T-helper 2 cell (primary cell): ENCODE measurements at regions not wholly inside any gene's neighbourhood (a gene's known extent, or its start where the extent isn't known, plus 50 kb on each side); places are given as distances from the start of the nearest gene placed in this dataset.
"Not testable (repeated sequence)": the region's sequence is repeated elsewhere in the genome, so short reads cannot be mapped to it uniquely, and the experiment has no call there.

Experiments used
- DNase-seq, 5 experiments: peaks; one replicate each; pipeline versions ENCODE4 v3.0.0 to v3.0.0-alpha.2; 2012 to 2022

- no peak for DNase-seq
Observed at GRCh38 chr21:35386491-35387079, 337.5 kb upstream of the RUNX1 start.

DNA sequence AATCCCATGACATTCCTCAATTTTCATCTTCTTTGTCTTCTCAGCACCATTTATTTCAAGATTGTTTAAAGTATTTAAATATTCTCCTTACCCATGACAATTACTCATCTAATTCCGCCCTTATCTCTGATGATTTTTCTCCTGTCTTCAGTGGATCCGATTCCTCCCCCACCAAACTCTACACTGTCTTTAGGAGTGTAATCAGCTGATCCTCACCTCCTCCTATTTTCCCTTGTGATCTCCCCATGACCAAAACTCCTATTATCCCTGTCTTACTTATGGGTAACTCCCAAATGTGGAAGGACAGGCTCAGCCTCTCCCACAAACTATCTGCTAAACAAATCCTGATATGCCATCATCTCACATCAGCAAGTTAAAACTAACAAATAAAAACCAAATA, 335.3 kb upstream of the RUNX1 start:
- DNase-seq = no peak

- no peak for DNase-seq
Observed at GRCh38 chr21:35382696-35383095, 333.6 kb upstream of the RUNX1 start.

GRCh38 chr21:35381743-35382310, 332.7 kb upstream of the RUNX1 start:
- no peak for DNase-seq

DNA sequence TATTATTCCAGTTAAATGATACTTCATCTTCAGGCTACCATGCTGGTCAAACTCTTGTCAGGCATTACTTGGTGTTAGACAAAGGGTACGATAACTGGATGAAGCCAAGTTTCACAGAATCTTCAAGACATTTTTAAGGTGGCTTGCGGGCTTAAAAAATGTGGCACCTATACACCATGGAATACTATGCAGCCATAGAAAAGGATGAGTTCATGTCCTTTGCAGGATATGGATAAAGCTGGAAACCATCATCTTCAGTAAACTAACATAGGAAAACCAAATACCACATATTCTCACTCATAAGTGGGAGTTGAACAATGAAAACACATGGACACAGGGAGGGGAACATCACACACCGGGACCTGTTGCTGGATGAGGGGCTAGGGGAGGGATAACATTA, 331.2 kb upstream of the RUNX1 start:
- not testable (repeated sequence) for DNase-seq

GRCh38 chr21:35378881-35379280, 329.8 kb upstream of the RUNX1 start:
- no peak for DNase-seq

GRCh38 chr21:35377505-35378090, 328.5 kb upstream of the RUNX1 start:
- no peak for DNase-seq

DNA sequence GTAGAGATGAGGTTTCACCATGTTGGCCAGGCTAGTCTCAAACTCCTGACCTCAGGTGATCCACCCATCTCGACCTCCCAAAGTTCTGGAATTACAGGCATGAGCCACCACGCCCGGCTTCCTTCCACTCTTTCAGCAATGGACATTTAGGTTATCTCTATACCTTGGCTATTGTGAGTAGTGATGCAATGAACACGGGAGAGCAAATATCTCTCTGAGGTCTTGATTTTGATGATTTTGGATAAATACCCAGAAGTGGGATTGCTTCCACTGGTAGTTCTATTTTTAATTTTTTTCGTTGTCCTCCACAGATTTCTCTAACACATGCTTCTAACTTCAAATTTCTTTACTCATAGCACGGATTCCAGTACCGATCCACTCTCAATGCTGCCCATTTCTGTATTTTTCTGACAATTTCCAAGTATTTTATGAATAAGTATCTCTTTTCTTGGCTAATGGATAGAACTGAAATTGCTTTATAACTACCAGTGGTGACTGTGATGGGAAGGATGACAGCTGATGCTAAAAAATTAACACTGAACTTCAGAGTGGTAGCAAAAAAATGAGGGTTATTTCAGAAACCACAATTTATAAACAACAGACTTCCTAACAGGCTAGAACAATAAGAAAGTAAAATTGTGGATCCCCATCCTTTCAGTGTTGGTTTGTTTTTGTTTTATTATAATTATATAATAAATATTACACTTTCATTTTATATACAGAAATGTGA, 327.5 kb upstream of the RUNX1 start:
- no peak for DNase-seq

- no peak for DNase-seq
Observed at GRCh38 chr21:35375115-35375514, 326.0 kb upstream of the RUNX1 start.

GRCh38 chr21:35373998-35374397, 324.9 kb upstream of the RUNX1 start:
- no peak for DNase-seq

- no peak for DNase-seq
Observed at GRCh38 chr21:35372201-35372600, 323.1 kb upstream of the RUNX1 start.

DNA sequence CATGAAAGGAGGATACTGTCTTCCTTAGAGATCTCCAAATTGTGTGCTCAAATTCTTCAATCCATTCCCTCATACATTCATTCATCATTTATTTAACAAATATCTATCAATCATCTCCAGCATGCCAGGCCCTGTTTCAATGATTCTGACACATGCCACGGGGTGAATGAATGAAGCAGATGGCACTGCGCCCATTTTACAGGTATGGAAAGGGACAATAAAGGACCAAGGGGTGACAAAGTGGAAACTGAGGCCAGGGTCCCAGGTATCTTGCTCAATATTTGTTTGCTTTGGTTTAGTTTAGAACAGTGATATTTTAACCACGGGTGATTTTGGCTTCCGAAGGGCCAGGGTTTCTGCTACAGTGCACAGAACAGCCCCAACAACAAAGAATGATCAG, 321.6 kb upstream of the RUNX1 start:
- no peak for DNase-seq

DNA sequence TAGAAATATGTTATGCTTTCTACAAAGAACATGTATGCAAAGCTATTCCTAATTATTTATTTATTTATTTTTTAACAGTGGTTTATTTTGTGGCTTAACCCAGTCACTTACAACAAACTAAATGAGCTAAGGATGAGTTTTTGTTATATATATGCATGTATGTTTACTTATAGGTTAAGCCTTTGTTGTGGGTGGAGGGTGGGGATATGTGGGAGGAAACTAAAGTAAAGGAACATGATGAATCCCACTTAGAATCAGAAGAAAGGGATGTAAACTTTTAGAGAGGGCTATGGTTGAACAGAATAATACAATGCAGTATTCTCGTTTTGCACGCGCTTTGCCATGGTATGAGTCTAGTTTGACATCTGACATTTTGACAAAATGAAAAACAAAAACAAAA, 321.0 kb upstream of the RUNX1 start:
- no peak for DNase-seq

GRCh38 chr21:35368326-35368725, 319.2 kb upstream of the RUNX1 start:
- no peak for DNase-seq

GRCh38 chr21:35367553-35367952, 318.5 kb upstream of the RUNX1 start:
- no peak for DNase-seq

- no peak for DNase-seq
Observed at GRCh38 chr21:35366394-35367080, 317.4 kb upstream of the RUNX1 start.

- no peak for DNase-seq
Observed at GRCh38 chr21:35363458-35363857, 314.4 kb upstream of the RUNX1 start.

- no peak for DNase-seq
Observed at GRCh38 chr21:35361988-35362387, 312.9 kb upstream of the RUNX1 start.

GRCh38 chr21:35360870-35361570, 311.9 kb upstream of the RUNX1 start:
- no peak for DNase-seq

DNA sequence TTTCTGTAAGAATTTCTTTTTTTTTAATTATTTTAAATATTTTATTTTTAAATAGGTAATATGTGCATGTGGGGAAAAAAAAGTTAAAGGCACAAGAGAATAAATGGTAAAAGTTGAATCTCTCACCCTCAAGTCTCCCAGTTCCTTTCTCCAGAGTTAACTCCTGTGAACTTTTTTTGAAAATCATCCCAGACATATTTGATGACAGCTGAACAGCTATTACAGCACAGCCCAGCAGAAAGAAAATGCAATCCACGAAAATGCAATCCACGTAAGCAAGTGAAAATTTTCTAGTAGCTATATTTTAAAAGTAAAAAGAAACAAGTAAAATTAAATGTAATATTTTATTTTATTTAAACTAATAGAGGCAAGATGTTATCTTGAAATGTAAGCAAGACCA, 310.0 kb upstream of the RUNX1 start:
- no peak for DNase-seq

DNA sequence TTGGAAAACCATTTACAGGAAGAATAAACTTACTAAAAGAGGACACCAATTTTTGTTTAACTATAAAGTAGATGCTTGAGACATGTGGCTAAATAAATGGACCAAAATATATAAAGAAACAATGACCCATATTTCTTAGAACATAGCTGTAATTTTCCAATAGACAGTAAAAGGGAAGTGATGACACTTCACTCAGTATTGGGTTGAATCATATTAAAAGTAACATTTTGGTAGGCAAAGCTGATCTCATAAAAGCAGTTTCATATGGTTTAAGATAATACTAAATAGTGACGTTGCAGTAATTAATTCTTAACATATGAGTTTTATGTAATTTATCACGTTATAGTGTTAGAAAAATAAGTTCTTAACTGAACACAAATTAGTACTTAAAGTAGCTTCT, 308.9 kb upstream of the RUNX1 start:
- peak in 1 of 5 experiments; percentile 45 for DNase-seq

GRCh38 chr21:35357041-35357780, 308.1 kb upstream of the RUNX1 start:
- DNase-seq = no peak
